ENCODE measurements at regions not wholly inside any gene's neighbourhood (a gene's known extent, or its start where the extent isn't known, plus 50 kb on each side); places are given as distances from the start of the nearest gene placed in this dataset.
A peak's percentile ranks its signal among the peaks of the same experiment; 100 is the strongest.

- DNase-seq (ENCODE audit: low read depth) = no peak
Observed at GRCh38 chr10:44326474-44327030, 58.3 kb downstream of the CXCL12 start.

GRCh38 chr10:44325596-44326307 lies 59.1 kb downstream of the CXCL12 start:
- DNase-seq (ENCODE audit: low read depth) = no peak

GRCh38 chr10:44325157-44325556 lies 59.7 kb downstream of the CXCL12 start:
- DNase-seq (ENCODE audit: low read depth) = no peak

- DNase-seq (ENCODE audit: low read depth) = no peak
Observed at GRCh38 chr10:44323838-44324237, 61.1 kb downstream of the CXCL12 start.

- DNase-seq (ENCODE audit: low read depth) = no peak
Observed at GRCh38 chr10:44322137-44322536, 62.8 kb downstream of the CXCL12 start.

- DNase-seq (ENCODE audit: low read depth) = no peak
Observed at GRCh38 chr10:44320756-44321155, 64.1 kb downstream of the CXCL12 start.

- DNase-seq (ENCODE audit: low read depth) = no peak
Observed at GRCh38 chr10:44317856-44318255, 67.0 kb downstream of the CXCL12 start.

GRCh38 chr10:44316922-44317215 lies 68.0 kb downstream of the CXCL12 start:
- no peak for DNase-seq (ENCODE audit: low read depth)

- DNase-seq (ENCODE audit: low read depth) = peak; percentile 6
Observed at GRCh38 chr10:44316187-44316921, 68.5 kb downstream of the CXCL12 start.

- DNase-seq (ENCODE audit: low read depth) = no peak
Observed at GRCh38 chr10:44314802-44315460, 70.0 kb downstream of the CXCL12 start.

- no peak for DNase-seq (ENCODE audit: low read depth)
Observed at GRCh38 chr10:44313761-44314165, 71.1 kb downstream of the CXCL12 start.

- no peak for DNase-seq (ENCODE audit: low read depth)
Observed at GRCh38 chr10:44312401-44312800, 72.5 kb downstream of the CXCL12 start.

- DNase-seq (ENCODE audit: low read depth) = no peak
Observed at GRCh38 chr10:44311563-44312051, 73.3 kb downstream of the CXCL12 start.

GRCh38 chr10:44310762-44311562 lies 73.9 kb downstream of the CXCL12 start:
- peak; percentile 68 for DNase-seq (ENCODE audit: low read depth)

- no peak for DNase-seq (ENCODE audit: low read depth)
Observed at GRCh38 chr10:44309939-44310761, 74.7 kb downstream of the CXCL12 start.

- no peak for DNase-seq (ENCODE audit: low read depth)
Observed at GRCh38 chr10:44309361-44309760, 75.5 kb downstream of the CXCL12 start.

GRCh38 chr10:44308935-44309334 lies 76.0 kb downstream of the CXCL12 start:
- DNase-seq (ENCODE audit: low read depth) = no peak

- DNase-seq (ENCODE audit: low read depth) = no peak
Observed at GRCh38 chr10:44307691-44308090, 77.2 kb downstream of the CXCL12 start.

- peak; percentile 24 for DNase-seq (ENCODE audit: low read depth)
Observed at GRCh38 chr10:44306762-44307161, 78.1 kb downstream of the CXCL12 start.

GRCh38 chr10:44306147-44306710 lies 78.7 kb downstream of the CXCL12 start:
- DNase-seq (ENCODE audit: low read depth) = peak; percentile 77

All from LHCN-M2 (cell line).